GM23338 (cell line): ENCODE measurements at regions not wholly inside any gene's neighbourhood (a gene's known extent, or its start where the extent isn't known, plus 50 kb on each side); places are given as distances from the start of the nearest gene placed in this dataset.

Experiments used
- ATAC-seq: fragments of 200-7000 bp; cut with Tn5 transposase; 3 replicates; pipeline ENCODE4 v1.9.1; 2020
- DNase-seq: peaks from one replicate; pipeline ENCODE4 v3.0.0-alpha.2; 2015; ENCODE audit warnings: low spot score
- H2AFZ ChIP-seq: fragments of 200-600 bp; sonication (generic); 2 replicates; pipeline ENCODE4 v1.8.0; 2016; ENCODE audit warnings: antibody characterized with exemption, mild to moderate bottlenecking, moderate library complexity
- H3F3A ChIP-seq: fragments of 200-600 bp; sonication (generic); replicated peaks from 2 replicates; pipeline ENCODE4 v1.8.0; 2017; ENCODE audit warnings: antibody characterized with exemption, mixed run types, low read depth
- H3K27ac ChIP-seq: fragments of 200-600 bp; sonication (generic); 2 replicates; pipeline ENCODE4 v1.6.1; 2016; ENCODE audit warnings: low read depth
- H3K27me3 ChIP-seq: fragments of 200-600 bp; sonication (generic); 2 replicates; pipeline ENCODE4 v1.8.0; 2016; ENCODE audit warnings: mild to moderate bottlenecking, mixed run types, moderate library complexity; ENCODE audit not compliant: insufficient read depth
- H3K36me3 ChIP-seq: fragments of 200-600 bp; sonication (generic); 2 replicates; pipeline ENCODE4 v1.8.0; 2016; ENCODE audit warnings: mild to moderate bottlenecking; ENCODE audit not compliant: insufficient read depth
- H3K4me1 ChIP-seq: fragments of 200-600 bp; sonication (generic); 2 replicates; pipeline ENCODE4 v1.8.0; 2016; ENCODE audit warnings: mild to moderate bottlenecking, moderate library complexity; ENCODE audit not compliant: insufficient read depth
- H3K4me2 ChIP-seq: fragments of 200-600 bp; sonication (generic); 2 replicates; pipeline ENCODE4 v1.7.1; 2017; ENCODE audit warnings: mixed run types
- H3K4me3 ChIP-seq: fragments of 200-600 bp; sonication (generic); 2 replicates; pipeline ENCODE4 v1.6.1; 2016; ENCODE audit warnings: mixed run types
- H3K79me2 ChIP-seq: fragments of 200-600 bp; sonication (generic); replicated peaks from 2 replicates; pipeline ENCODE4 v1.8.0; 2017; ENCODE audit warnings: mild to moderate bottlenecking; ENCODE audit not compliant: insufficient read depth
- H3K9me2 ChIP-seq: fragments of 200-600 bp; sonication (generic); 2 replicates; pipeline ENCODE4 v1.8.0; 2017; ENCODE audit not compliant: insufficient read depth
- H4K20me1 ChIP-seq: fragments of 200-600 bp; sonication (generic); replicated peaks from 2 replicates; pipeline ENCODE4 v1.8.0; 2017; ENCODE audit warnings: mild to moderate bottlenecking; ENCODE audit not compliant: insufficient read depth
- H3K27ac Mint-ChIP-seq: 2 replicates; pipeline ENCODE4 v1.8.0; 2020; ENCODE audit warnings: inconsistent platforms, mild to moderate bottlenecking, moderate library complexity, mixed read lengths
- H3K27me3 Mint-ChIP-seq: 3 replicates; pipeline ENCODE4 v1.8.0; 2022; ENCODE audit warnings: low read depth, mild to moderate bottlenecking, moderate library complexity, mixed read lengths, inconsistent platforms; ENCODE audit not compliant: insufficient read depth, poor library complexity
- H3K36me3 Mint-ChIP-seq: 3 replicates; pipeline ENCODE4 v1.8.0; 2021; ENCODE audit warnings: low read depth, mild to moderate bottlenecking, inconsistent platforms, moderate library complexity, mixed read lengths
- H3K4me1 Mint-ChIP-seq: 3 replicates; pipeline ENCODE4 v1.8.0; 2020; ENCODE audit warnings: mild to moderate bottlenecking, inconsistent platforms, mixed read lengths
- H3K4me3 Mint-ChIP-seq: 3 replicates; pipeline ENCODE4 v1.8.0; 2021; ENCODE audit warnings: moderate library complexity, mild to moderate bottlenecking, inconsistent platforms, mixed read lengths
- H3K9me3 Mint-ChIP-seq: 3 replicates; pipeline ENCODE4 v1.8.0; 2020; ENCODE audit warnings: moderate library complexity, mild to moderate bottlenecking, inconsistent platforms, mixed read lengths
- CREB1 ChIP-seq: fragments of 250-450 bp; sonication (Bioruptor Pico); IDR thresholded peaks from 2 replicates; pipeline ENCODE4 v1.5.0; 2020; ENCODE audit warnings: low read depth, mild to moderate bottlenecking, moderate library complexity
- EZH2 ChIP-seq: fragments of 200-600 bp; sonication (generic); IDR thresholded peaks from one replicate; pipeline ENCODE4 v1.8.0; 2017; ENCODE audit warnings: antibody characterized with exemption, mild to moderate bottlenecking, low read depth; ENCODE audit not compliant: unreplicated experiment
- EZH2phosphoT487 ChIP-seq: fragments of 200-600 bp; sonication (generic); IDR thresholded peaks from one replicate; pipeline ENCODE4 v1.8.1; 2018; ENCODE audit warnings: antibody characterized with exemption; ENCODE audit not compliant: unreplicated experiment
- JUNB ChIP-seq: IDR thresholded peaks from one replicate; pipeline ENCODE4 v1.6.1; 2016; ENCODE audit warnings: antibody characterized with exemption; ENCODE audit not compliant: unreplicated experiment
- NANOG ChIP-seq: IDR thresholded peaks from 2 replicates; pipeline ENCODE4 v1.6.1; 2016; ENCODE audit warnings: antibody characterized with exemption, borderline replicate concordance
- POLR2AphosphoS5 ChIP-seq: IDR thresholded peaks from 2 replicates; pipeline ENCODE4 v1.6.1; 2016; ENCODE audit warnings: antibody characterized with exemption, low read depth
- STAT1 ChIP-seq: IDR thresholded peaks from one replicate; pipeline ENCODE4 v1.6.1; 2016; ENCODE audit warnings: antibody characterized with exemption; ENCODE audit not compliant: unreplicated experiment
- ZNF114 ChIP-seq: fragments of 250-450 bp; sonication (Bioruptor Pico); IDR thresholded peaks from 2 replicates; pipeline ENCODE4 v1.5.0; 2020; ENCODE audit warnings: mild to moderate bottlenecking, moderate library complexity
- ZNF331 ChIP-seq: fragments of 250-450 bp; sonication (Bioruptor Pico); IDR thresholded peaks from 2 replicates; pipeline ENCODE4 v1.5.0; 2020; ENCODE audit warnings: low read depth, mild to moderate bottlenecking, moderate library complexity
- TF ChIP-seq, protein P1 (sequence below): IDR thresholded peaks from 2 replicates; pipeline ENCODE4 v1.6.1; 2016; ENCODE audit warnings: antibody characterized with exemption
- TF ChIP-seq, protein P2 (sequence below): fragments of 250-450 bp; sonication (Bioruptor Pico); IDR thresholded peaks from 2 replicates; pipeline ENCODE4 v1.5.0; 2020; ENCODE audit warnings: mild to moderate bottlenecking, moderate library complexity
- TF ChIP-seq, protein P3 (sequence below): IDR thresholded peaks from one replicate; pipeline ENCODE4 v1.6.1; 2018; ENCODE audit warnings: antibody characterized with exemption; ENCODE audit not compliant: unreplicated experiment
- TF ChIP-seq, protein P4 (sequence below), 2 experiments: fragments of 200-600 bp in 1 of 2; sonication (generic) in 1 of 2; conservative IDR thresholded peaks; 2 replicates each; pipeline versions ENCODE4 v1.5.1 to v1.6.1; 2016 to 2017; ENCODE audit warnings: antibody characterized with exemption in 2 of 2, low read depth in 2 of 2, mild to moderate bottlenecking in 2 of 2, moderate library complexity in 1 of 2

DNA sequence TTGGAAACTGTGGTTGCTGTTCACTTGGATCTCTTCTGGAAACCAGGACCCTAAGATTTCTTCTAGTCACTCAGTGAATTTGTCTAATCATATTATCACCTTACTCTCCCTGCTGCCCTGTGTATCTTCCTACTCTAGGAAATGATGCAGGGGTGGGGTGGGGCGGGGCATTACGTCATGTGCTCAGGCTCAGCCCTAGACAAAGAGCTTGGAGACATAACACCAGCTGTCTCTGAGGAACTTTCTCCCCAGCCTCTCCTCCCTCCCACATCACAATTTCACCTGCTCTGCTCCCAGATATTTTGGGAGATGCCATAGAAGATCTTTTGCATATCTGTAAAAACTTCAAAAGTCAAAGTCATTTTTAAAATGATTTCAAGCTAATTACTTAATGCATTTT, 470.4 kb downstream of the ZSWIM6 start:
- Histone ChIP-seq H3K79me2 (no peaks in the 10 kb centered on the region), H3K4me2 (no peak overlapping the region), H3K27me3 (no peaks in the 10 kb centered on the region), H3K4me1 (no peaks in the 10 kb centered on the region), H4K20me1 (no peaks in the 10 kb centered on the region), H3K27ac (no peak overlapping the region), H3K9me2 (peaks cover 5% of the 10 kb centered on the region; the same call in 1 of the 2 replicates), H3K4me3 (no peak overlapping the region), H3K36me3 (no peaks in the 10 kb centered on the region), H3F3A (no peaks in the 10 kb centered on the region), H2AFZ (no peak overlapping the region)
- H3K36me3 Mint-ChIP-seq, result no peaks in the 10 kb centered on the region
- no peak overlapping the region for H3K27ac Mint-ChIP-seq
- ATAC-seq (no peak), DNase-seq (no peak)
- H3K4me3 Mint-ChIP-seq, result no peak overlapping the region
- H3K4me1 Mint-ChIP-seq, result no peaks in the 10 kb centered on the region
- TF ChIP-seq, protein P1, sequence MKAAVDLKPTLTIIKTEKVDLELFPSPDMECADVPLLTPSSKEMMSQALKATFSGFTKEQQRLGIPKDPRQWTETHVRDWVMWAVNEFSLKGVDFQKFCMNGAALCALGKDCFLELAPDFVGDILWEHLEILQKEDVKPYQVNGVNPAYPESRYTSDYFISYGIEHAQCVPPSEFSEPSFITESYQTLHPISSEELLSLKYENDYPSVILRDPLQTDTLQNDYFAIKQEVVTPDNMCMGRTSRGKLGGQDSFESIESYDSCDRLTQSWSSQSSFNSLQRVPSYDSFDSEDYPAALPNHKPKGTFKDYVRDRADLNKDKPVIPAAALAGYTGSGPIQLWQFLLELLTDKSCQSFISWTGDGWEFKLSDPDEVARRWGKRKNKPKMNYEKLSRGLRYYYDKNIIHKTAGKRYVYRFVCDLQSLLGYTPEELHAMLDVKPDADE, result no peak
- no peak for TF ChIP-seq EZH2phosphoT487
- TF ChIP-seq, protein P2, sequence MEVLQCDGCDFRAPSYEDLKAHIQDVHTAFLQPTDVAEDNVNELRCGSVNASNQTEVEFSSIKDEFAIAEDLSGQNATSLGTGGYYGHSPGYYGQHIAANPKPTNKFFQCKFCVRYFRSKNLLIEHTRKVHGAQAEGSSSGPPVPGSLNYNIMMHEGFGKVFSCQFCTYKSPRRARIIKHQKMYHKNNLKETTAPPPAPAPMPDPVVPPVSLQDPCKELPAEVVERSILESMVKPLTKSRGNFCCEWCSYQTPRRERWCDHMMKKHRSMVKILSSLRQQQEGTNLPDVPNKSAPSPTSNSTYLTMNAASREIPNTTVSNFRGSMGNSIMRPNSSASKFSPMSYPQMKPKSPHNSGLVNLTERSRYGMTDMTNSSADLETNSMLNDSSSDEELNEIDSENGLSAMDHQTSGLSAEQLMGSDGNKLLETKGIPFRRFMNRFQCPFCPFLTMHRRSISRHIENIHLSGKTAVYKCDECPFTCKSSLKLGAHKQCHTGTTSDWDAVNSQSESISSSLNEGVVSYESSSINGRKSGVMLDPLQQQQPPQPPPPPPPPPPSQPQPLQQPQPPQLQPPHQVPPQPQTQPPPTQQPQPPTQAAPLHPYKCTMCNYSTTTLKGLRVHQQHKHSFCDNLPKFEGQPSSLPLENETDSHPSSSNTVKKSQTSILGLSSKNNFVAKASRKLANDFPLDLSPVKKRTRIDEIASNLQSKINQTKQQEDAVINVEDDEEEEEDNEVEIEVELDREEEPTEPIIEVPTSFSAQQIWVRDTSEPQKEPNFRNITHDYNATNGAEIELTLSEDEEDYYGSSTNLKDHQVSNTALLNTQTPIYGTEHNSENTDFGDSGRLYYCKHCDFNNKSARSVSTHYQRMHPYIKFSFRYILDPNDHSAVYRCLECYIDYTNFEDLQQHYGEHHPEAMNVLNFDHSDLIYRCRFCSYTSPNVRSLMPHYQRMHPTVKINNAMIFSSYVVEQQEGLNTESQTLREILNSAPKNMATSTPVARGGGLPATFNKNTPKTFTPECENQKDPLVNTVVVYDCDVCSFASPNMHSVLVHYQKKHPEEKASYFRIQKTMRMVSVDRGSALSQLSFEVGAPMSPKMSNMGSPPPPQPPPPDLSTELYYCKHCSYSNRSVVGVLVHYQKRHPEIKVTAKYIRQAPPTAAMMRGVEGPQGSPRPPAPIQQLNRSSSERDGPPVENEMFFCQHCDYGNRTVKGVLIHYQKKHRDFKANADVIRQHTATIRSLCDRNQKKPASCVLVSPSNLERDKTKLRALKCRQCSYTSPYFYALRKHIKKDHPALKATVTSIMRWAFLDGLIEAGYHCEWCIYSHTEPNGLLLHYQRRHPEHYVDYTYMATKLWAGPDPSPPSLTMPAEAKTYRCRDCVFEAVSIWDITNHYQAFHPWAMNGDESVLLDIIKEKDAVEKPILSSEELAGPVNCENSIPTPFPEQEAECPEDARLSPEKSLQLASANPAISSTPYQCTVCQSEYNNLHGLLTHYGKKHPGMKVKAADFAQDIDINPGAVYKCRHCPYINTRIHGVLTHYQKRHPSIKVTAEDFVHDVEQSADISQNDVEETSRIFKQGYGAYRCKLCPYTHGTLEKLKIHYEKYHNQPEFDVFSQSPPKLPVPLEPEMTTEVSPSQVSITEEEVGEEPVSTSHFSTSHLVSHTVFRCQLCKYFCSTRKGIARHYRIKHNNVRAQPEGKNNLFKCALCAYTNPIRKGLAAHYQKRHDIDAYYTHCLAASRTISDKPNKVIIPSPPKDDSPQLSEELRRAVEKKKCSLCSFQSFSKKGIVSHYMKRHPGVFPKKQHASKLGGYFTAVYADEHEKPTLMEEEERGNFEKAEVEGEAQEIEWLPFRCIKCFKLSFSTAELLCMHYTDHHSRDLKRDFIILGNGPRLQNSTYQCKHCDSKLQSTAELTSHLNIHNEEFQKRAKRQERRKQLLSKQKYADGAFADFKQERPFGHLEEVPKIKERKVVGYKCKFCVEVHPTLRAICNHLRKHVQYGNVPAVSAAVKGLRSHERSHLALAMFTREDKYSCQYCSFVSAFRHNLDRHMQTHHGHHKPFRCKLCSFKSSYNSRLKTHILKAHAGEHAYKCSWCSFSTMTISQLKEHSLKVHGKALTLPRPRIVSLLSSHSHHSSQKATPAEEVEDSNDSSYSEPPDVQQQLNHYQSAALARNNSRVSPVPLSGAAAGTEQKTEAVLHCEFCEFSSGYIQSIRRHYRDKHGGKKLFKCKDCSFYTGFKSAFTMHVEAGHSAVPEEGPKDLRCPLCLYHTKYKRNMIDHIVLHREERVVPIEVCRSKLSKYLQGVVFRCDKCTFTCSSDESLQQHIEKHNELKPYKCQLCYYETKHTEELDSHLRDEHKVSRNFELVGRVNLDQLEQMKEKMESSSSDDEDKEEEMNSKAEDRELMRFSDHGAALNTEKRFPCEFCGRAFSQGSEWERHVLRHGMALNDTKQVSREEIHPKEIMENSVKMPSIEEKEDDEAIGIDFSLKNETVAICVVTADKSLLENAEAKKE (CRISPR knock-in tag), result no peak
- no peak for TF ChIP-seq POLR2AphosphoS5
- no peak for TF ChIP-seq JUNB
- TF ChIP-seq, protein P3, sequence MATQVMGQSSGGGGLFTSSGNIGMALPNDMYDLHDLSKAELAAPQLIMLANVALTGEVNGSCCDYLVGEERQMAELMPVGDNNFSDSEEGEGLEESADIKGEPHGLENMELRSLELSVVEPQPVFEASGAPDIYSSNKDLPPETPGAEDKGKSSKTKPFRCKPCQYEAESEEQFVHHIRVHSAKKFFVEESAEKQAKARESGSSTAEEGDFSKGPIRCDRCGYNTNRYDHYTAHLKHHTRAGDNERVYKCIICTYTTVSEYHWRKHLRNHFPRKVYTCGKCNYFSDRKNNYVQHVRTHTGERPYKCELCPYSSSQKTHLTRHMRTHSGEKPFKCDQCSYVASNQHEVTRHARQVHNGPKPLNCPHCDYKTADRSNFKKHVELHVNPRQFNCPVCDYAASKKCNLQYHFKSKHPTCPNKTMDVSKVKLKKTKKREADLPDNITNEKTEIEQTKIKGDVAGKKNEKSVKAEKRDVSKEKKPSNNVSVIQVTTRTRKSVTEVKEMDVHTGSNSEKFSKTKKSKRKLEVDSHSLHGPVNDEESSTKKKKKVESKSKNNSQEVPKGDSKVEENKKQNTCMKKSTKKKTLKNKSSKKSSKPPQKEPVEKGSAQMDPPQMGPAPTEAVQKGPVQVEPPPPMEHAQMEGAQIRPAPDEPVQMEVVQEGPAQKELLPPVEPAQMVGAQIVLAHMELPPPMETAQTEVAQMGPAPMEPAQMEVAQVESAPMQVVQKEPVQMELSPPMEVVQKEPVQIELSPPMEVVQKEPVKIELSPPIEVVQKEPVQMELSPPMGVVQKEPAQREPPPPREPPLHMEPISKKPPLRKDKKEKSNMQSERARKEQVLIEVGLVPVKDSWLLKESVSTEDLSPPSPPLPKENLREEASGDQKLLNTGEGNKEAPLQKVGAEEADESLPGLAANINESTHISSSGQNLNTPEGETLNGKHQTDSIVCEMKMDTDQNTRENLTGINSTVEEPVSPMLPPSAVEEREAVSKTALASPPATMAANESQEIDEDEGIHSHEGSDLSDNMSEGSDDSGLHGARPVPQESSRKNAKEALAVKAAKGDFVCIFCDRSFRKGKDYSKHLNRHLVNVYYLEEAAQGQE, result no peak
- no peak for TF ChIP-seq STAT1
- no peak for TF ChIP-seq EZH2
- no peak for TF ChIP-seq CREB1 (CRISPR knock-in tag)
- no peak for TF ChIP-seq ZNF114 (CRISPR knock-in tag)
- TF ChIP-seq, protein P4, sequence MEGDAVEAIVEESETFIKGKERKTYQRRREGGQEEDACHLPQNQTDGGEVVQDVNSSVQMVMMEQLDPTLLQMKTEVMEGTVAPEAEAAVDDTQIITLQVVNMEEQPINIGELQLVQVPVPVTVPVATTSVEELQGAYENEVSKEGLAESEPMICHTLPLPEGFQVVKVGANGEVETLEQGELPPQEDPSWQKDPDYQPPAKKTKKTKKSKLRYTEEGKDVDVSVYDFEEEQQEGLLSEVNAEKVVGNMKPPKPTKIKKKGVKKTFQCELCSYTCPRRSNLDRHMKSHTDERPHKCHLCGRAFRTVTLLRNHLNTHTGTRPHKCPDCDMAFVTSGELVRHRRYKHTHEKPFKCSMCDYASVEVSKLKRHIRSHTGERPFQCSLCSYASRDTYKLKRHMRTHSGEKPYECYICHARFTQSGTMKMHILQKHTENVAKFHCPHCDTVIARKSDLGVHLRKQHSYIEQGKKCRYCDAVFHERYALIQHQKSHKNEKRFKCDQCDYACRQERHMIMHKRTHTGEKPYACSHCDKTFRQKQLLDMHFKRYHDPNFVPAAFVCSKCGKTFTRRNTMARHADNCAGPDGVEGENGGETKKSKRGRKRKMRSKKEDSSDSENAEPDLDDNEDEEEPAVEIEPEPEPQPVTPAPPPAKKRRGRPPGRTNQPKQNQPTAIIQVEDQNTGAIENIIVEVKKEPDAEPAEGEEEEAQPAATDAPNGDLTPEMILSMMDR (conservative IDR thresholded peaks at IDR 0.05; ENCODE audit: low read depth in 2 of 2), result no peak
- TF ChIP-seq NANOG, result no peak
- no peak for TF ChIP-seq ZNF331 (CRISPR knock-in tag)
- peaks cover 4% of the 10 kb centered on the region for H3K27me3 Mint-ChIP-seq
- H3K9me3 Mint-ChIP-seq, result no peaks in the 10 kb centered on the region
